Muscle layer of duodenum (tissue), 2 donors: ENCODE measurements at regions not wholly inside any gene's neighbourhood (a gene's known extent, or its start where the extent isn't known, plus 50 kb on each side); places are given as distances from the start of the nearest gene placed in this dataset.

Source experiments
- H3K27ac ChIP-seq: one replicate; pipeline ENCODE4 v1.7.0; 2013; ENCODE audit warnings: mild to moderate bottlenecking, low read length
- H3K27me3 ChIP-seq: one replicate; pipeline ENCODE4 v1.7.0; 2013; ENCODE audit warnings: low read depth, mild to moderate bottlenecking, control low read depth, low read length
- H3K36me3 ChIP-seq, 2 donors: one replicate each; pipeline ENCODE4 v1.7.0; 2013; ENCODE audit warnings: low read length in 2 of 2, control low read depth in 1 of 2, mild to moderate bottlenecking in 1 of 2; ENCODE audit not compliant: insufficient read depth in 2 of 2, control insufficient read depth in 1 of 2
- H3K4me1 ChIP-seq, 2 donors: one replicate each; pipeline ENCODE4 v1.7.0; 2013; ENCODE audit warnings: low read length in 2 of 2, mild to moderate bottlenecking in 2 of 2, control low read depth in 1 of 2, moderate library complexity in 1 of 2; ENCODE audit not compliant: insufficient read depth in 2 of 2, control insufficient read depth in 1 of 2
- H3K4me3 ChIP-seq, 2 donors: one replicate each; pipeline ENCODE4 v1.7.0; 2013; ENCODE audit warnings: low read length in 2 of 2, low read depth in 1 of 2, mild to moderate bottlenecking in 1 of 2
- H3K9me3 ChIP-seq, 2 donors: one replicate each; pipeline ENCODE4 v1.7.0; 2013; ENCODE audit warnings: low read length in 2 of 2, control low read depth in 1 of 2, mild to moderate bottlenecking in 1 of 2; ENCODE audit not compliant: control insufficient read depth in 1 of 2
- donor health status: healthy.

DNA sequence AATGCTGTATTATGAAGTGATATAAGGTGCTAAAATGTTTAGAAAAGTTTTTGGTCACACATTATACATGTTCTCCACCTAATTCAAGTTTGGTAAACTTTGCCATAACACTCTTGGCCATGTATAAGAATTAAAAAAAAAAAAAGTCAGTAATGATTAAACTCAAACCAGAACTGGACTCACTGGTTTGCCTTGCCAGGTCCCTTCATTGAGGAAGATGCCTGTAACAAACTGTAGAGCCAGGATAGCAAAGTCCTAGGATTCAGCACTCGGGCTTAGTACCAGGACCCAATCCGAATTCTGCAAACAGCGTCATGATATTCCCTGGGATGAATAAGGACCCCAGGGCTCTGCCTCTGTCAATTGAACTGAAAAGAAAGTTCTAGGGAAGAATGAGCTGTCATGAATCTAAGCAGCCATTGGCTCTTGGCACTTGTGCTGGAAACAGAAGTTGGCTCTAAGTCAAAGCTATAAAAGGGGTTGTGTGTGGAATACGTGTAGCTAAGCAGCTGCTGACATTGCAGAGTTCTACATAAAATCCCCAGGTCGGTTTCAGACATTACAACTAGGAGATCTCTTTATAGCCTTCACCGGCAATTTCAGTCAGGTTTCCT lies 216.9 kb downstream of the C7orf25 start:
- Histone ChIP-seq H3K4me3 (no peak overlapping the region), H3K9me3 (no peaks in the 10 kb centered on the region), H3K27ac (no peak overlapping the region), H3K27me3 (no peaks in the 10 kb centered on the region), H3K36me3 (no peaks in the 10 kb centered on the region), H3K4me1 (peaks cover 11 to 31% of the 10 kb centered on the region in 2 donors)

DNA sequence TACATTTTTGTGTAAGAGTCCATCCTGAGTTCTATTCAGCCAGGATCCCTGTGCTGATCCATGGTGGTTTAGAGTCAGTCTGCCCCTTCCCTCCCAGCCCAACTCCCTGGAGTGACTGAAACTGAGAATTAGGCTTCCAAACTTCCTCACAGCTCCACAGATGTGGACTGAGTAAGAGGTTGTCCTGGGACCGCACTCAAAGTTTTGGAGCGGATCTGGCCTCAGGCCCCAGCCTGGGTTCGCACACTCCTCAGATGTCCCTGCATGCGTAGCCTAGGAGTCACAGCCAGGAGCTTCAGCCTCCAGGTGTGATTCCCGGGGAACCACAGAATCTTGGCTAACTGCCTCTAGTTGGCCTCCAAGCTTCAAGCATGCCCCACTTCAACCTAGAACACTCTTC lies 218.1 kb downstream of the C7orf25 start:
- no peak overlapping the region for H3K4me3 ChIP-seq

DNA sequence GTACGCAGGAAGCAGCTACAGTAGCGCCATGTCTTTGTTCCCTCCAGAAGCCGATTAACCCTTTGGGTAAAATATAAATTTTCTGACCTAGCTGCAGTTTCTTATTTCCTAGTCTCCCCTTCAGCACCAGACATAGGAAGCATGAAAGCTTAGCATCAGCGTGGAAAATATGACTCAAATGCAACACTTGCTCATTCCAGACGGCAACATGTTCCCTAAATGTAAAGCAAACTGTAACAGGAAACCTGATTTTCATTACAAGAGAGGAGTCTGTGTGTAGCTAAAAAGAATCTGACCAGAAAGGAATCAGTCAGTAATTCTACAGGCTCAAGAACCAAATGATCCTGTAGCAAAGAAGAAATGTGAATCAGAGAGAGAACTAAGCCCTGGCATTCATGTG lies 219.2 kb downstream of the C7orf25 start:
- Histone ChIP-seq H3K36me3 (no peaks in the 10 kb centered on the region), H3K27ac (no peak overlapping the region), H3K27me3 (no peaks in the 10 kb centered on the region), H3K4me1 (peaks cover 0 to 16% of the 10 kb centered on the region in 2 donors), H3K9me3 (no peaks in the 10 kb centered on the region), H3K4me3 (no peak overlapping the region)

More for the DNA sequence above, 218.1 kb downstream of the C7orf25 start:
- Histone ChIP-seq H3K4me1 (peaks cover 1 to 19% of the 10 kb centered on the region in 2 donors), H3K36me3 (no peaks in the 10 kb centered on the region), H3K9me3 (no peaks in the 10 kb centered on the region), H3K27ac (no peak overlapping the region), H3K27me3 (no peaks in the 10 kb centered on the region)

DNA sequence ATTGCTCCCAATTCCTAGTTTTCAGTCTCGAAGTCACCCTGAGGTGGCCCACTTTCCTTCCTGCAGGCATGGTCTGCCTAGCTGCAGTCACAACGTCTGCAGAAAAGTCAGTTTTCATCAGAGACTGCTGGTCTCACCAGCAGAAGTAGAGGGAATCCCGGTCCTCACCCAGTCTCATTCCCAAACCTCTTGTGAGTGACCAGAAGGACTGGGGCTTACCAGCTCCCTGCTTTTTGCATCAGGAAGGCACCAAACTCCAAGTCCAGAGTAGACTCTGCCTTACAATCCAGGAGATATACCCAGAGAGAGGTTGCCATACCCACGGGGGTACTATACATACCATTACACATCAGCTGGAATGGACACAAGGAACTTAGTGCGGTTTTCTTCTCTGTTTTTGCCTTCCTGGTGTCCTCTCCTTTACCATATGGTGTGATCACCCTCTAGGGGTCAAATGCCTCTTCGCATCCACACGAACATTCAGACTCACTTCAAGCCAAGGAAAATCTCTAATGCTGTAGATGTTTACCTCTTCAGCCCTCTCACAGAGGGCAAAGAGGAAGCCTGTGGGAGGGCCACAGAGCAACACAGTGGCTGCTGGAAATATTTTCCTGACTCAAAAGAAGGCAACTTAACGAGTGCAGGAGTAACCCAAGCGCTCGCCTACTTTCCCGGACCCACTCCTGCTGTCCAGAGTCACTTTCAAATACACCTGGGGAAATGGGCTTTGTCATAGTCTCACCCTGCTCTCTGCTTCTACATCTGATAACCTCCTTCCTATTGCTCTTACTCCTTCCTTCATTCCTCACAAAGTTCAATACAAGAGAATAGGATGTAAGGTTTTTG lies 220.9 kb downstream of the C7orf25 start:
- Histone ChIP-seq H3K36me3 (no peaks in the 10 kb centered on the region), H3K4me1 (peaks cover 0 to 15% of the 10 kb centered on the region in 2 donors), H3K4me3 (no peak overlapping the region), H3K27ac (no peak overlapping the region), H3K27me3 (no peaks in the 10 kb centered on the region), H3K9me3 (no peaks in the 10 kb centered on the region)

DNA sequence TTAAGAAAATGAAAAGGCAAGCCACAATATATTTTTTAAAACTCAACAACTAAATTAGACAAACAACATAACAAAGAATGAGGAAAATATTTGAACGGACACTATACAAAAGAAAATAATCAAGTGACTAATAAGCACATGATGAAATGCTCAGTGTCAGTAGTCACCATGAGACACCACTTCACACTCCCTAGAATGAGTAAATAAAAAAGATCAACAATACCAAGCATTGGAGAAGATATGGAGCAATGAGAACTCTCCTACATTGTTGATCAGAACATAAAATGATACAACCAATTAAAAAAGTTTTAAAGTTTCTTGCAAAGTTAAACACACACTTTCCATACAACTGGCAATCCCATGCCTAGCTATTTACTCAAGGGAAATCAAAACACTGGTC lies 222.2 kb downstream of the C7orf25 start:
- no peak overlapping the region for H3K27ac ChIP-seq
- H3K4me1 ChIP-seq, result peaks cover 0 to 5% of the 10 kb centered on the region in 2 donors
- no peaks in the 10 kb centered on the region for H3K27me3 ChIP-seq

DNA sequence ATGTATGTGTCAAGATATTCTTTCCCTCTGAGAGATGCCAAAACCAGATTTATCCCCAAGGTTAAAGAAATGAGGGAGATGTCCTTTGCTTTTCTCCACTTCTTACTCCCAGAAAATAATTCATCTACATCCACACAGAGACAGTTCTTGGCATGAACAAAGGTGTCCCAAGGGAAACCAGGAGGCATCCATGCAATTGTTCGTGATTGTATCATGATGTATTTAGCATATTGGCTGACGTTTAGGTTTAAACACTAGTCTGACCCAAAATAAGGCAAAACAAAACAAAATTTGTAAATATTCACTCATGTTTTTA lies 223.9 kb downstream of the C7orf25 start:
- Histone ChIP-seq H3K36me3 (no peaks in the 10 kb centered on the region), H3K9me3 (no peaks in the 10 kb centered on the region), H3K27me3 (no peaks in the 10 kb centered on the region), H3K4me3 (no peak overlapping the region), H3K27ac (no peak overlapping the region), H3K4me1 (peaks cover 0 to 3% of the 10 kb centered on the region in 2 donors)

More for the DNA sequence above, 222.2 kb downstream of the C7orf25 start:
- Histone ChIP-seq H3K4me3 (no peak overlapping the region), H3K9me3 (no peaks in the 10 kb centered on the region), H3K36me3 (no peaks in the 10 kb centered on the region)

DNA sequence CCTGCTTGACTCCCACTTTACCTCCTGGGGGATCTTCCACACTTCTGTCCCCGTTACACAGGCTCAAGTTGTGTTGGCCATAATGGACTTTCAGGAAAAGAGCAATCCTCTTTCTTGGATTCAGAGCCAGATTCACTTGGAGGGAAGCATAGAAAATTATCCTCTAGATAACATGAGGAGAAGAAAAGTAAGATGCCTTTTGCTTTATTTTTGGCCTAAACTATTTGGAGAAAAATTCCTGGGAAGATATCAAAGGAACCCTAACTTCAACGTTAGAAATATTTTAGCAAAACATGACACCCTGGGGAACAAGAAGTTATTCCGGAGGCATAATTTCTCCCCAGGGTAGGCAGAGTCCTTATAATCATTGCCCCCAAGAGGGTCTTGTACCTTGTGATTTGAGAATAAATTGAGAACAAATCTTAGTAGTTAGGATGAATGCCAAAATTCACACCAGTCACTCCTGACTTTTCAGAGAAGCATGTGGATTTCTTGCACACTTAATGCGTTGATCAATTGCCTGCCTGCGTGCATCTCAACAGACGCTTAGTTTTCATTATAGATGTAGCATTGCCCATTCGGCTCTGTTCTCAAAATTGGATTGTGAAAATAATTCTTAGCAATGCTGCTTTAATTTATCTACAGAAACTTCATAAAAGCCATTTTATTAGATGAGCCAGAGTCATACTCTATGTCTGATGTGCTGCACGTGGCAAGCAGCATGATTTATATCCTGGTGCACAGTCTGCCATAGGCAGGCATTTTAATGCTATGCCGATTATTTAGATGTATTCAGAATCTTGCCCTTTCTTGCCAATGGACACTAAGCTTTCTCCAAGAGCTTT lies 224.4 kb downstream of the C7orf25 start:
- H3K4me1 ChIP-seq, result peaks cover 0 to 3% of the 10 kb centered on the region in 2 donors
- no peaks in the 10 kb centered on the region for H3K27me3 ChIP-seq
- H3K9me3 ChIP-seq, result no peaks in the 10 kb centered on the region
- no peak overlapping the region for H3K4me3 ChIP-seq
- H3K36me3 ChIP-seq, result no peaks in the 10 kb centered on the region
- no peak overlapping the region for H3K27ac ChIP-seq

DNA sequence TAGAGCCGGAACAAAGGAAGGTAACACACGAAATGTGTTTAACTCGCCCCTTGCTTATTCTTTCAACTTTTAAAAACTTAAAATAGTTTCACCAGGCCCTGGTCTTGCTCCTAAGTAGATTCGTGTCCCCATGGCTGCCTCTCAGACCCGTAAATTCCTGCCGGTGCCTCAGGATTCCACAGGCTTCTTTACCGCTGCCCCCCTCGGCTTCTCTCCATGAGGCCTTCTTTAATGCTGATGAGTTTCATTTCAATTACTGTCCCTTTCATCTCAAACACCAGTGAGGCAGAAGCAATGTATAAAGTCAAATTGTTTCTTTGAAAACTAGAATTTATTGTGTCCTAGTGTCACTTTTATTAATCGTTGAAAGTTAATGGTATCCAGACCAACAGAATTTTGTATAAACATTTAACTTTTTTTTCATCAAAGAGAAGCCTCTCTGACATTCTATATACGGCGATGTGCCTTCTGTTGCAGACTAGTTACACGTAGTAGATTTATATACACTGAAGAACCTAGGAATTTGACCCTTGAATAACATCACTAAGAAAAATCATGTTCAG lies 225.2 kb downstream of the C7orf25 start:
- Histone ChIP-seq H3K4me3 (no peak overlapping the region), H3K27ac (no peak overlapping the region)

DNA sequence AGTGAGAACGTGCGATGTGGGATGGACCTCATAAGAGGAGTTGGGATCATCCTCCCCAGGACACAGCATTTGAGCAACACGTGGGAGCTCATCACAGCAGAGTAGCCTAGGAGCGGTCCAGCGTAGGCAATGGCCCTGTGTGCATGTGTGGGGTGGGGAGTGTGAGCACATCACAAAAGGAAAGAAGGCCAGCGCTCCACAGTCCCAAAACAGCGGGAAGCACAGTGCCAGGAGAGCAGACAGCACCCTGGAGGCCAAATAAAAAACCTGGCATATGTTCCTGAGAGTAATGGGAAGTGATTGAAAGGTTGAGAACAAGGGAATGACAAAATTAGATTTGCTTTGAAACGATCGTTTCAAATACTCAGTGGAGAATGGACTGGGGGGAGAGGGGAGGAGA lies 226.0 kb downstream of the C7orf25 start:
- Histone ChIP-seq H3K4me3 (no peak overlapping the region), H3K36me3 (no peaks in the 10 kb centered on the region)

More for the DNA sequence above, 225.2 kb downstream of the C7orf25 start:
- no peaks in the 10 kb centered on the region for H3K27me3 ChIP-seq
- peaks cover 0 to 3% of the 10 kb centered on the region in 2 donors for H3K4me1 ChIP-seq
- H3K9me3 ChIP-seq, result no peaks in the 10 kb centered on the region
- H3K36me3 ChIP-seq, result no peaks in the 10 kb centered on the region

DNA sequence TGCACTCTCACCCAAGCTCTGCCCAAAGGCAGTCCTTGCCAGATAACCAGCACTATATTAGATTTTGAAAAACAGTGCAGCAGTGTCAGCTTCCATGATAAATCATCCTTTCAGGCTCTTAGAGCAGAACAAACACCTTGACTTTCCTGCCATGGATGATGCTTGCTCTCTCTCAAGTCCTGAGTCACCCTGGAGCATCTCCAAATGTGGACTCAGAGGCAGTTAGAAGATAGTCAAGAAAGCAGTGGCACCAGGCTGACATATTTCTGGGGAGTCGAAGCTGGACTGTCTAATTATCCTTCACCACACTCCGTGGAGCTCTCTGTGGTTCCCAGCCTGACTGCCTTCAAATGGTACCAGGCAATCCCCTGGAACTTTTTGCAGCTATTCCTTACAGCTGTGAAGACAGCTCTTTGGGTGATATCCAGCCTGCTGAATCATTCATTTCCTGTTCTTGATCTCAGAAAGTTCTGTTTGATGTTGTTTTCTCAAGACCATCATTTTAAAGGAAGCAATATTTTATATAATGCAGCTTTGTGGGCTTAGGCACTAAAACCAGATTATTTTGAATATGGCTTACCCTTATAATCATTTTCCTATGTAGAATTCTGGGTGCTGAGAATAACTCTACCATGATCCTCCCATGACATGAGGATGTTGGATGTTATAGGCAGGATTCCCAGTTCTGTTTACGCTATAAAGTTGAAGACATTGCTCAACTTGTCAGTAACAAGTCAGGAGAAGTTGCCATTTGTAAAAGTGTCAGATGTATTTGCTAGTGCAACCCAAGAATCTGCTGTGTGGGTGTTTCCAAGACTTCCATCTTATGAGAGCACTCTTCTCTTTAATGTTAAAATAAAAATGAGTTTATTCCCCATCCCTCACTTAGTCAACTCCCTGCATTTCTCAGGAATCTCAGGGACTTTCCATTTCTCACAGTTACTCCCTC lies 233.8 kb downstream of the C7orf25 start:
- H3K27ac ChIP-seq, result peak overlapping the region; percentile 4
- H3K9me3 ChIP-seq, result peaks cover 0 to 3% of the 10 kb centered on the region in 2 donors
- H3K4me3 ChIP-seq, result peak overlapping the region in 1 of 2 donors; percentile 21
- no peaks in the 10 kb centered on the region for H3K36me3 ChIP-seq
- H3K27me3 ChIP-seq, result no peaks in the 10 kb centered on the region
- H3K4me1 ChIP-seq, result peaks cover 3 to 14% of the 10 kb centered on the region in 2 donors

More for the DNA sequence above, 226.0 kb downstream of the C7orf25 start:
- Histone ChIP-seq H3K27me3 (no peaks in the 10 kb centered on the region), H3K27ac (no peak overlapping the region), H3K9me3 (no peaks in the 10 kb centered on the region), H3K4me1 (peaks cover 0 to 3% of the 10 kb centered on the region in 2 donors)
